HepG2 (cell line): ENCODE measurements at regions not wholly inside any gene's neighbourhood (a gene's known extent, or its start where the extent isn't known, plus 50 kb on each side); places are given as distances from the start of the nearest gene placed in this dataset.

Experiments
- ATAC-seq: fragments of 200-7000 bp; cut with Tn5 transposase; 3 replicates; pipeline ENCODE4 v1.9.1; 2020; ENCODE audit warnings: mild to moderate bottlenecking, moderate library complexity
- BruUV-seq: library from RNA; stranded (reverse); fragments of 400-500 nt; replicated peaks from 2 replicates; lab custom pipeline; 2021; lab: Mats Ljungman, UMichigan
- CTCF ChIA-PET: fragments of 300-600 bp; formaldehyde crosslinking; extraction: SDS; loops from one replicate; lab custom pipeline; 2021; ENCODE audit warnings: low total read pairs, inconsistent platforms, low intra/inter-chr PET ratio; lab: Yijun Ruan, JAX
- POLR2A ChIA-PET: fragments of 350-600 bp; sonication (Branson Sonifier 250); formaldehyde crosslinking; loops from one replicate; lab custom pipeline; 2020; ENCODE audit warnings: antibody characterized with exemption, inconsistent platforms; lab: Yijun Ruan, JAX
- DNase-seq: peaks from one replicate; pipeline ENCODE4 v3.0.0-alpha.2; 2015; ENCODE audit warnings: low spot score
- FAIRE-seq: peaks from 3 replicates; lab custom pipeline; 2011; peaks lifted over from hg19 to GRCh38; lab: Jason Lieb, UNC
- H2AFZ ChIP-seq: one replicate; pipeline ENCODE4 v1.6.1; 2011; ENCODE audit warnings: low read length, inconsistent platforms
- H3K27ac ChIP-seq: fragments of 300-600 bp; 3 replicates; pipeline ENCODE4 v1.8.0; 2011; ENCODE audit warnings: mixed run types, mild to moderate bottlenecking, mixed read lengths, low read length, inconsistent platforms; ENCODE audit not compliant: insufficient read depth; ENCODE audit errors: extremely low read length
- H3K27me3 ChIP-seq, 2 experiments: fragments of 200-600 bp in 1 of 2; 2 replicates in 1 of 2; 3 replicates in 1 of 2; pipeline versions ENCODE4 v1.6.0 to v1.8.0; 2011; ENCODE audit warnings: low read length in 2 of 2, mild to moderate bottlenecking in 2 of 2, moderate library complexity in 2 of 2, inconsistent platforms in 1 of 2; ENCODE audit not compliant: insufficient read depth in 2 of 2, control insufficient read depth in 1 of 2
- H3K36me3 ChIP-seq, 2 experiments: fragments of 200-600 bp in 1 of 2; replicated peaks in 1 of 2; 2 replicates in 1 of 2; 3 replicates in 1 of 2; pipeline versions ENCODE4 v1.5.1 to v1.8.0; 2011; ENCODE audit warnings: low read length in 2 of 2, inconsistent platforms in 1 of 2; ENCODE audit not compliant: insufficient read depth in 2 of 2, control insufficient read depth in 1 of 2
- H3K4me1 ChIP-seq: 2 replicates; pipeline ENCODE4 v1.5.1; 2012; ENCODE audit warnings: low read length, inconsistent platforms; ENCODE audit not compliant: insufficient read depth
- H3K4me2 ChIP-seq: 2 replicates; pipeline ENCODE4 v1.6.0; 2011; ENCODE audit warnings: low read depth, low read length, inconsistent platforms
- H3K4me3 ChIP-seq, 3 experiments: fragments of 200-600 bp in 1 of 3; sonication (generic), shearing (Covaris generic) in 1 of 3; replicated peaks in 1 of 3; 2 replicates each; pipeline ENCODE4 v1.5.1; 2011 to 2016; ENCODE audit warnings: low read length in 3 of 3, inconsistent platforms in 2 of 3, low read depth in 2 of 3, mild to moderate bottlenecking in 2 of 3, control low read depth in 1 of 3, mixed read lengths in 1 of 3; ENCODE audit not compliant: insufficient read depth in 1 of 3
- H3K79me2 ChIP-seq: one replicate; pipeline ENCODE4 v1.6.1; 2011; ENCODE audit warnings: low read length, inconsistent platforms; ENCODE audit not compliant: insufficient read depth
- H3K9ac ChIP-seq: 2 replicates; pipeline ENCODE4 v1.6.0; 2011; ENCODE audit warnings: mild to moderate bottlenecking, low read depth, low read length, inconsistent platforms; ENCODE audit not compliant: insufficient read depth
- H3K9me3 ChIP-seq: 2 replicates; pipeline ENCODE4 v1.5.1; 2012; ENCODE audit warnings: mild to moderate bottlenecking, low read length
- H4K20me1 ChIP-seq: 2 replicates; pipeline ENCODE4 v1.6.0; 2011; ENCODE audit warnings: inconsistent platforms, mild to moderate bottlenecking, low read length, moderate library complexity; ENCODE audit not compliant: insufficient read depth
- CHCHD3 ChIP-seq: sonication (generic); formaldehyde crosslinking; IDR thresholded peaks from 2 replicates; pipeline ENCODE4 v1.8.0; 2022; ENCODE audit warnings: mild to moderate bottlenecking, missing genetic modification reagents, moderate library complexity
- ERF ChIP-seq: IDR thresholded peaks from 2 replicates; pipeline ENCODE4 v1.6.1; 2018; ENCODE audit warnings: missing biosample characterization, missing genetic modification reagents
- GATAD1 ChIP-seq: IDR thresholded peaks from 2 replicates; pipeline ENCODE4 v1.6.1; 2016; ENCODE audit warnings: missing genetic modification reagents, missing compliant biosample characterization
- GMEB2 ChIP-seq: IDR thresholded peaks from 2 replicates; pipeline ENCODE4 v1.6.1; 2016; ENCODE audit warnings: missing biosample characterization, missing genetic modification reagents, low read depth
- HINFP ChIP-seq: sonication (generic); formaldehyde crosslinking; IDR thresholded peaks from 2 replicates; pipeline ENCODE4 v1.4.0; 2020; ENCODE audit warnings: low read depth, mild to moderate bottlenecking, missing genetic modification reagents
- IKZF1 ChIP-seq: fragments of 450-650 bp; IDR thresholded peaks from 2 replicates; pipeline ENCODE4 v1.7.1; 2016
- IKZF5 ChIP-seq: IDR thresholded peaks from 2 replicates; pipeline ENCODE4 v1.6.1; 2018; ENCODE audit warnings: missing genetic modification reagents, mild to moderate bottlenecking, missing compliant biosample characterization
- MAFG ChIP-seq: sonication (generic); formaldehyde crosslinking; IDR thresholded peaks from 2 replicates; pipeline ENCODE4 v1.5.1; 2020; ENCODE audit warnings: mild to moderate bottlenecking, missing genetic modification reagents
- MIXL1 ChIP-seq: IDR thresholded peaks from 2 replicates; pipeline ENCODE4 v1.6.1; 2016
- NRL ChIP-seq: sonication (generic); formaldehyde crosslinking; IDR thresholded peaks from 2 replicates; pipeline ENCODE4 v1.5.0; 2020; ENCODE audit warnings: missing genetic modification reagents, mild to moderate bottlenecking, moderate library complexity, borderline replicate concordance
- ZFYVE20 ChIP-seq: sonication (generic); formaldehyde crosslinking; IDR thresholded peaks from 2 replicates; pipeline ENCODE4 v1.8.0; 2023; ENCODE audit warnings: low read depth, mild to moderate bottlenecking, moderate library complexity, missing genetic modification reagents, borderline replicate concordance
- ZNF382 ChIP-seq: sonication (generic); formaldehyde crosslinking; IDR thresholded peaks from 2 replicates; pipeline ENCODE4 v1.5.0; 2020; ENCODE audit warnings: missing genetic modification reagents, mild to moderate bottlenecking, borderline replicate concordance
- ZNF468 ChIP-seq: sonication (generic); formaldehyde crosslinking; IDR thresholded peaks from 2 replicates; pipeline ENCODE4 v1.8.0; 2022; ENCODE audit warnings: mild to moderate bottlenecking, moderate library complexity, missing genetic modification reagents
- ZNF556 ChIP-seq: sonication (generic); formaldehyde crosslinking; IDR thresholded peaks from 2 replicates; pipeline ENCODE4 v1.4.0; 2020; ENCODE audit warnings: mild to moderate bottlenecking, missing genetic modification reagents, borderline replicate concordance
- ZNF7 ChIP-seq: IDR thresholded peaks from 2 replicates; pipeline ENCODE4 v1.6.1; 2016; ENCODE audit warnings: missing biosample characterization, missing genetic modification reagents
- ZNF724P ChIP-seq: sonication (generic); formaldehyde crosslinking; IDR thresholded peaks from 2 replicates; pipeline ENCODE4 v1.8.0; 2022; ENCODE audit warnings: missing genetic modification reagents, borderline replicate concordance
- ZSCAN12 ChIP-seq: sonication (generic); formaldehyde crosslinking; IDR thresholded peaks from 2 replicates; pipeline ENCODE4 v1.9.0; 2021; ENCODE audit warnings: mild to moderate bottlenecking, missing genetic modification reagents
- WGBS: methylation state at CpG from one replicate; pipeline ENCODE4 v1.1.6; 2017; ENCODE audit warnings: low lambda C conversion rate; 5-methylcytosine and 5-hydroxymethylcytosine counted together
- in situ Hi-C: cut with HindIII; loops from 2 replicates; pipeline ENCODE4 v1.10.0; 2017; ENCODE audit warnings: low pct_unique_long_range_greater_than_20kb; ENCODE audit not compliant: extremely low pct_ligation_motif_present
- intact Hi-C: fragments of 100-400 bp; cut with micrococcal nuclease; formaldehyde crosslinking; loops from one replicate; pipeline ENCODE4 v1.10.0; 2022; ENCODE audit not compliant: unreplicated experiment

- TF ChIP-seq ZFYVE20 (CRISPR knock-in tag) (no peak), ERF (CRISPR knock-in tag) (no peak), ZNF382 (CRISPR knock-in tag) (no peak), GMEB2 (no peak), HINFP (CRISPR knock-in tag) (no peak), MIXL1 (CRISPR knock-in tag) (no peak), CHCHD3 (no peak), ZNF556 (CRISPR knock-in tag) (no peak), ZSCAN12 (CRISPR knock-in tag) (no peak)
These were observed 90.6 kb upstream of the RALGPS2 start (continued) for GRCh38 chr1:178634445-178634844.

GRCh38 chr1:178637841-178638240, 87.2 kb upstream of the RALGPS2 start:
- H3K9me3 ChIP-seq: no peaks in the 10 kb centered on the region
- no peaks in the 10 kb centered on the region for H3K36me3 ChIP-seq
- no peaks in the 10 kb centered on the region for H3K4me1 ChIP-seq
- DNase-seq (no peak), ATAC-seq (no peak), FAIRE-seq (no peak)
- H3K27me3 ChIP-seq: no peaks in the 10 kb centered on the region; a peak in 1 of 5 replicates
- CTCF ChIA-PET: no interaction called here
- in situ Hi-C loops: no loop called here
- H3K4me2 ChIP-seq: no peak overlapping the region
- H3K27ac ChIP-seq: no peak overlapping the region
- WGBS: 89% methylated on average over 1 of the region's 1 CpG
- no peak for TF ChIP-seq ZNF724P (CRISPR knock-in tag)
- TF ChIP-seq ZNF468 (CRISPR knock-in tag): no peak
- TF ChIP-seq NRL (CRISPR knock-in tag): no peak
- no peak for TF ChIP-seq ZNF7 (CRISPR knock-in tag)
- TF ChIP-seq IKZF1: no peak
- TF ChIP-seq GATAD1 (CRISPR knock-in tag): no peak
- no peak for TF ChIP-seq IKZF5 (CRISPR knock-in tag)
- no peak for TF ChIP-seq MAFG (CRISPR knock-in tag)
- no peak overlapping the region for H3K4me3 ChIP-seq
- no peak overlapping the region for H2AFZ ChIP-seq
- intact Hi-C loops: no loop called here
- no peaks in the 10 kb centered on the region for H4K20me1 ChIP-seq
- no peak overlapping the region for H3K9ac ChIP-seq
- POLR2A ChIA-PET: interaction anchor here (0.7 kb wide), 1 partner anchor 295 kb away, joined by 3 read pairs; no protein-coding TSS in a partner anchor
- BruUV-seq: no TSS peak
- no peaks in the 10 kb centered on the region for H3K79me2 ChIP-seq
